ENCODE measurements at regions not wholly inside any gene's neighbourhood (a gene's known extent, or its start where the extent isn't known, plus 50 kb on each side); places are given as distances from the start of the nearest gene placed in this dataset.

DNA sequence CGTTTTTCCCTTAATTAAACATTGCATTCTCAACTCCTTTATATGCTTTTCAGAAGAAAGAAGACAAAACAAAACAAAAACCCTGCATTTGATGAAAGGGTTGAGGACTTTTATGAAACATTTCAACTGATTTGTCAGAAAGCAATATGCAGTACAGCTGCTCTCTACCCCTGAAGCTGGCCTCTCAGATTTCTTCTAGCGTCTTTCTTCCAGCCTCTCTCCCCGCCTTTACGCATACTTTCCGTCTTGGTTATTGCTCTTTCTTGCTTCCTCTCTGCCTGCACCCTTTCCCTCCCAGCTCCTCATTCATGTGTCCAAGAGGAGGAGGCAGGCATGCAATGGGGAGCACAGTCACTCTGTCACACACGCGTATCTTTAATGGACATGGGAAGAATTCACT lies 91.0 kb upstream of the COL1A2 start:
- no peaks in the 10 kb centered on the region for H3K27me3 Mint-ChIP-seq (ENCODE audit: unreplicated experiment)
- peaks cover 9% of the 10 kb centered on the region for H3K36me3 Mint-ChIP-seq (ENCODE audit: insufficient read depth, unreplicated experiment)
- H3K27ac Mint-ChIP-seq (ENCODE audit: unreplicated experiment), result peak overlapping the region; percentile 18
- no peak for DNase-seq
- CTCF ChIA-PET, result no interaction called here
- intact Hi-C loops (cut with micrococcal nuclease; ENCODE audit: unreplicated experiment), result no loop called here
- H3K4me1 Mint-ChIP-seq (ENCODE audit: low read depth, unreplicated experiment), result peaks cover 66% of the 10 kb centered on the region
- no peak overlapping the region for H3K4me3 Mint-ChIP-seq (ENCODE audit: low read depth, unreplicated experiment)
- BruUV-seq (replicated peaks), result no TSS peak
- H3K9me3 Mint-ChIP-seq (ENCODE audit: low read depth, unreplicated experiment), result peaks cover 2% of the 10 kb centered on the region
- TF ChIP-seq, protein P1, sequence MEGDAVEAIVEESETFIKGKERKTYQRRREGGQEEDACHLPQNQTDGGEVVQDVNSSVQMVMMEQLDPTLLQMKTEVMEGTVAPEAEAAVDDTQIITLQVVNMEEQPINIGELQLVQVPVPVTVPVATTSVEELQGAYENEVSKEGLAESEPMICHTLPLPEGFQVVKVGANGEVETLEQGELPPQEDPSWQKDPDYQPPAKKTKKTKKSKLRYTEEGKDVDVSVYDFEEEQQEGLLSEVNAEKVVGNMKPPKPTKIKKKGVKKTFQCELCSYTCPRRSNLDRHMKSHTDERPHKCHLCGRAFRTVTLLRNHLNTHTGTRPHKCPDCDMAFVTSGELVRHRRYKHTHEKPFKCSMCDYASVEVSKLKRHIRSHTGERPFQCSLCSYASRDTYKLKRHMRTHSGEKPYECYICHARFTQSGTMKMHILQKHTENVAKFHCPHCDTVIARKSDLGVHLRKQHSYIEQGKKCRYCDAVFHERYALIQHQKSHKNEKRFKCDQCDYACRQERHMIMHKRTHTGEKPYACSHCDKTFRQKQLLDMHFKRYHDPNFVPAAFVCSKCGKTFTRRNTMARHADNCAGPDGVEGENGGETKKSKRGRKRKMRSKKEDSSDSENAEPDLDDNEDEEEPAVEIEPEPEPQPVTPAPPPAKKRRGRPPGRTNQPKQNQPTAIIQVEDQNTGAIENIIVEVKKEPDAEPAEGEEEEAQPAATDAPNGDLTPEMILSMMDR (IDR thresholded peaks at IDR 0.05; ENCODE audit: unreplicated experiment), result no peak

DNA sequence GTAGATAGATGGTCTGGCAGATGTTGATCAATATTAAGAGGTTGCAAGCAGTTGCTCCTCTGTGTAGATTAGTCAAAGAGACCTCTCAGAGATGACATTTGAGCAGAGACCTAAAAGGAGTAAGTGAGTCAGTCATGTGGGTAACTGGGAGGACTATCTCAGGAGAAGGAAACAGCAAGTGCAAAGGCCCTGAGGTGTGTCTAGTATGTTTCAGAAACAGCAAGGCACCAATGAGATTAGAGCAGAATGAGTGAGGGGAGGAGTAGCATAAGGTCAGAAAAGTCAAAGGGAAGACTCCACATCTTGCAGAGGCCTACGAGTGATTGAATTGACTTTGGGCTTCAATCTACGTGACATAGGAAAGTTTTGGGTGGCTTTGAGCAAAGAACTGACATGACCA lies 89.8 kb upstream of the COL1A2 start:
- H3K4me1 Mint-ChIP-seq (ENCODE audit: low read depth, unreplicated experiment), result peaks cover 66% of the 10 kb centered on the region
- intact Hi-C loops (cut with micrococcal nuclease; ENCODE audit: unreplicated experiment), result no loop called here

DNA sequence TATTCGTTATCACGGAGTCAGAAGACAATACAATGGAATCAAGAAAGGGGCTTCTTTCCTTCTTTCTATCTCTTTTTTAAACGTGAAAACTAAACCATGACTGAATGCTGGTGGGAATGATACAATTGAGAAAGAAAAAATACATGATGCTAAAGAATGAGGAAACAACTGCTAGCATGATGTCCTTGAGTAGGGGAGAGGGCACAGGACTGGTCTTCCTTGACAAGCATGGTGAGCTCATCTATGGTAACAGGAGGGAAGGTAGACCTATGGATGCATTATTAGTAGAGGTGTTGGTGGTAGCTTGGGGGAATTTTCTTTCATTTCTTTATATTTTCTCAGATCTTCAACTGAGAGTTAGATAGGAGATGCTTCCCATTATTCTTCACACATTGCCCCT lies 88.9 kb upstream of the COL1A2 start:
- Mint-ChIP-seq H3K27me3 (ENCODE audit: unreplicated experiment) (no peaks in the 10 kb centered on the region), H3K27ac (ENCODE audit: unreplicated experiment) (no peak overlapping the region), H3K9me3 (ENCODE audit: low read depth, unreplicated experiment) (peaks cover 5% of the 10 kb centered on the region), H3K36me3 (ENCODE audit: insufficient read depth, unreplicated experiment) (peaks cover 8% of the 10 kb centered on the region), H3K4me1 (ENCODE audit: low read depth, unreplicated experiment) (peaks cover 58% of the 10 kb centered on the region), H3K4me3 (ENCODE audit: low read depth, unreplicated experiment) (no peak overlapping the region)
- TF ChIP-seq, protein P1 (IDR thresholded peaks at IDR 0.05; ENCODE audit: unreplicated experiment), result no peak
- no peak for DNase-seq
- CTCF ChIA-PET, result no interaction called here
- intact Hi-C loops (cut with micrococcal nuclease; ENCODE audit: unreplicated experiment), result no loop called here
- no TSS peak for BruUV-seq (replicated peaks)

More for the DNA sequence above, 89.8 kb upstream of the COL1A2 start:
- Mint-ChIP-seq H3K27me3 (ENCODE audit: unreplicated experiment) (no peaks in the 10 kb centered on the region), H3K27ac (ENCODE audit: unreplicated experiment) (no peak overlapping the region), H3K36me3 (ENCODE audit: insufficient read depth, unreplicated experiment) (peaks cover 9% of the 10 kb centered on the region), H3K9me3 (ENCODE audit: low read depth, unreplicated experiment) (peaks cover 5% of the 10 kb centered on the region), H3K4me3 (ENCODE audit: low read depth, unreplicated experiment) (no peak overlapping the region)
- no peak for DNase-seq
- no TSS peak for BruUV-seq (replicated peaks)
- TF ChIP-seq, protein P1 (IDR thresholded peaks at IDR 0.05; ENCODE audit: unreplicated experiment), result no peak
- CTCF ChIA-PET, result no interaction called here

DNA sequence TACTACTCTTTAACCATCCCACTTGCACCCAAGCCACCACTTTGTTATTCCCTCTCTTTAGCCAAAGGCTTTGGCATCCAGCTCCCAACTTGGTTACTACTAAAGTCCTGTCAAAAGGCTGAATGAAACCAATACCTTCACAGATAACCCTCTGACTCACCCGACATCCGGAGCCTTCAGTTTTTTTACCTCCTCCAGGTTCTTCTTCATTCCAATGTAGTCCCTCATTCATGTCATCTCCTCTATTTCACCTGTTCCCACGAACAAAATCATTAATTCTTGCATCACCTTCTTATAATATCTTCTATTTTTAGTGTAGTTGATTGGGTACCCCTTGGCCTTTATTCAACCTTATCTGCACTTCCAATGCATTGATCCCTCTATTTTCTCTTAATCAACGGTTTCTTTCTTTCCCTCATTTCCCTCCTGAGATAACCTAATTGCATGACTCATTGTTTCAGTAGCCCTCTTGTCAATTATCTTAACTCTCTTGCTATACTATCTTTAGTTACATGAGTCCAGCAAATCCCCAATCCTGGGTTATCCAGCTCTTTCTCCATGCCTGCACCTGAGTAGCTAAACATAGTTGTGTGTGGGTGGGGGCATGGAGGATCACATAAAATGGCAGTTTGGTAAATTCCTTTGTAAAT lies 87.2 kb upstream of the COL1A2 start:
- no peaks in the 10 kb centered on the region for H3K27me3 Mint-ChIP-seq (ENCODE audit: unreplicated experiment)
- H3K27ac Mint-ChIP-seq (ENCODE audit: unreplicated experiment), result no peak overlapping the region
- H3K9me3 Mint-ChIP-seq (ENCODE audit: low read depth, unreplicated experiment), result peaks cover 5% of the 10 kb centered on the region
- intact Hi-C loops (cut with micrococcal nuclease; ENCODE audit: unreplicated experiment), result no loop called here
- CTCF ChIA-PET, result no interaction called here
- TF ChIP-seq, protein P1 (IDR thresholded peaks at IDR 0.05; ENCODE audit: unreplicated experiment), result no peak
- peaks cover 45% of the 10 kb centered on the region for H3K4me1 Mint-ChIP-seq (ENCODE audit: low read depth, unreplicated experiment)
- BruUV-seq (replicated peaks), result no TSS peak
- no peak for DNase-seq
- no peaks in the 10 kb centered on the region for H3K36me3 Mint-ChIP-seq (ENCODE audit: insufficient read depth, unreplicated experiment)
- no peak overlapping the region for H3K4me3 Mint-ChIP-seq (ENCODE audit: low read depth, unreplicated experiment)

Data from Calu3 (cell line).